Naive thymus-derived CD4-positive, alpha-beta T cell (primary cell): ENCODE measurements at regions not wholly inside any gene's neighbourhood (a gene's known extent, or its start where the extent isn't known, plus 50 kb on each side); places are given as distances from the start of the nearest gene placed in this dataset.

Experiments
- ATAC-seq: fragments of 150-1000 bp; cut with Tn5 transposase; 2 replicates; pipeline ENCODE4 v1.10.0; 2021; ENCODE audit warnings: mild to moderate bottlenecking, moderate library complexity
- CTCF ChIA-PET: fragments of 350-600 bp; sonication (Branson Sonifier 250); formaldehyde crosslinking; loops from one replicate; lab custom pipeline; 2021; ENCODE audit warnings: antibody characterized with exemption; lab: Charles Lee
- POLR2A ChIA-PET: fragments of 350-600 bp; sonication (Branson Sonifier 250); formaldehyde crosslinking; loops from one replicate; lab custom pipeline; 2021; ENCODE audit warnings: antibody characterized with exemption, inconsistent platforms; lab: Charles Lee
- DNase-seq, 9 donors: peaks; one replicate each; pipeline versions ENCODE4 v3.0.0 to v3.0.0-alpha.2; 2020 to 2022; ENCODE audit warnings: mixed read lengths in 1 of 9
- H3K27ac ChIP-seq: one replicate; pipeline ENCODE4 v1.7.0; 2013; ENCODE audit warnings: mild to moderate bottlenecking, low read depth, low read length, moderate library complexity
- H3K27me3 ChIP-seq, 2 donors: one replicate each; pipeline ENCODE4 v1.7.0; 2013; ENCODE audit warnings: low read length in 2 of 2, mild to moderate bottlenecking in 2 of 2, moderate library complexity in 2 of 2; ENCODE audit not compliant: control insufficient read depth in 2 of 2, insufficient read depth in 2 of 2
- H3K36me3 ChIP-seq, 3 experiments: 1 replicate in 2 of 3; 2 replicates in 1 of 3; pipeline ENCODE4 v1.7.0; 2013; ENCODE audit warnings: low read length in 3 of 3, mild to moderate bottlenecking in 3 of 3, moderate library complexity in 1 of 3; ENCODE audit not compliant: insufficient read depth in 3 of 3, control insufficient read depth in 2 of 3
- H3K4me1 ChIP-seq, 2 donors: one replicate each; pipeline ENCODE4 v1.7.0; 2013; ENCODE audit warnings: low read length in 2 of 2, mild to moderate bottlenecking in 2 of 2, moderate library complexity in 1 of 2; ENCODE audit not compliant: control insufficient read depth in 2 of 2, insufficient read depth in 2 of 2
- H3K4me3 ChIP-seq: 2 replicates; pipeline ENCODE4 v1.7.0; 2013; ENCODE audit warnings: mild to moderate bottlenecking, low read length
- H3K9me3 ChIP-seq, 3 experiments: 1 replicate in 2 of 3; 2 replicates in 1 of 3; pipeline ENCODE4 v1.7.0; 2013; ENCODE audit warnings: low read length in 3 of 3; ENCODE audit not compliant: control insufficient read depth in 2 of 3
- H3K27ac Mint-ChIP-seq, 9 donors: one replicate each; pipeline ENCODE4 v1.8.0; 2020 to 2022; ENCODE audit warnings: mixed read lengths in 9 of 9, mild to moderate bottlenecking in 8 of 9, moderate library complexity in 5 of 9, inconsistent platforms in 2 of 9
- H3K27me3 Mint-ChIP-seq, 5 donors: one replicate each; pipeline ENCODE4 v1.8.0; 2021 to 2022; ENCODE audit warnings: mixed read lengths in 5 of 5, mild to moderate bottlenecking in 1 of 5
- H3K36me3 Mint-ChIP-seq, 5 donors: one replicate each; pipeline ENCODE4 v1.8.0; 2020 to 2022; ENCODE audit warnings: mixed read lengths in 5 of 5, mild to moderate bottlenecking in 3 of 5, inconsistent platforms in 1 of 5
- H3K4me1 Mint-ChIP-seq, 7 donors: one replicate each; pipeline ENCODE4 v1.8.0; 2020 to 2022; ENCODE audit warnings: mixed read lengths in 7 of 7, mild to moderate bottlenecking in 3 of 7, inconsistent platforms in 1 of 7
- H3K4me3 Mint-ChIP-seq, 10 donors: one replicate each; pipeline ENCODE4 v1.8.0; 2020 to 2022; ENCODE audit warnings: mild to moderate bottlenecking in 10 of 10, mixed read lengths in 10 of 10, moderate library complexity in 6 of 10, inconsistent platforms in 2 of 10
- H3K9me3 Mint-ChIP-seq, 11 donors: one replicate each; pipeline ENCODE4 v1.8.0; 2020 to 2022; ENCODE audit warnings: mixed read lengths in 11 of 11, mild to moderate bottlenecking in 4 of 11, inconsistent platforms in 1 of 11, moderate library complexity in 1 of 11
- intact Hi-C, 2 donors: fragments of 100-400 bp; cut with micrococcal nuclease; formaldehyde crosslinking; loops; one replicate each; pipeline ENCODE4 v1.15.1; 2023

DNA sequence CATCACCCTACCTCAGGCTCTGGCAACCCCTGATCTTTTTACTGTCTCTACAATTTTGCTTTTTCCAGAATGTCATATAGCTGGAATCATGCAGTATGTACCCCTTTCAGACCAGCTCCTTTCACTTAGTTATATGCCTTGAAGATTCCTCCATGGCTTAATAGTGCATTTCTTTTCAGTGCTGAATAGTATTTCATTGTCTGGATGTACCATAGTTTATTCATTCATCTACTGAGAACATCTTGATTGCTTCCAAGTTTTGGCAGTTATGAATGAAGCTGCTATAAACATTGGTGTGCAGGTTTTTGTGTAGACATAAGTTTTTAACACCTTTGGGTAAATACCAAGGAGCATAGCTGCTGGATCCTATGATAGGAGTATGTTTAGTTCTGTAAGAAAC, 50.8 kb upstream of the ANP32A start:
- CTCF ChIA-PET, result interaction anchor here (0.6 to 1.9 kb wide), 2 partner anchors 41 to 312 kb away, joined by 3 to 4 read pairs; no protein-coding TSS in a partner anchor

DNA sequence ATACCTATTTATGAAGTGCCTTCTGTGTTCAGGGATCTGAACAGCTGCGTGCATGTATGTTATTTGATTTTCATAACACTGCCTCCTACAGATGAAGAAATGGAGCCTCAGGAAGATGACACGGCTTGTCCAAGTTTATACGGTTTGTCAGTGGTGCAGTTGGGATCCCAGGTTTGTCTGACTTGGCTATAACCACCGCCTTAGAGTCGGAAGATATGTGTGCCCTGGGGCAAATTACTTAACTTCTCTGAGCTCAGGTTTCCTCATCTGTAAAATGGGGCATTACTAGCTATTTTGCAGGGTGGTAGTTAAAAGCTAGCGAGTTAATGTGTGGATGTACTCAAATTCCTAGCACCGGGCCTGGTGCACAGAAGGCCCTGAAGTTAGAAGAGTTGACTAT, 54.1 kb upstream of the ANP32A start:
- POLR2A ChIA-PET, result interaction anchor here (1.3 to 1.4 kb wide), 2 partner anchors 58 to 90 kb away, joined by 5 read pairs; no protein-coding TSS in a partner anchor
- no peaks in the 10 kb centered on the region for H3K9me3 Mint-ChIP-seq
- H3K4me3 ChIP-seq, result no peak overlapping the region
- H3K27me3 ChIP-seq, result no peaks in the 10 kb centered on the region
- peak overlapping the region in 1 of 10 donors; percentile 70 for H3K4me3 Mint-ChIP-seq
- no peak overlapping the region for H3K27ac ChIP-seq
- H3K36me3 Mint-ChIP-seq, result no peaks in the 10 kb centered on the region
- peaks cover 10 to 57% (median 22%) of the 10 kb centered on the region in 5 donors for H3K27me3 Mint-ChIP-seq
- H3K36me3 ChIP-seq, result no peaks in the 10 kb centered on the region
- H3K27ac Mint-ChIP-seq, result no peak overlapping the region
- no peaks in the 10 kb centered on the region for H3K9me3 ChIP-seq
- intact Hi-C loops, result loop anchor here (1.0 to 5.0 kb wide), 7 partner anchors 52 to 324 kb away; partner anchors contain the start of gene ANP32A (in 1 of the 2)
- DNase-seq, result no peak
- CTCF ChIA-PET, result interaction anchor here (0.7 to 3.5 kb wide), 17 partner anchors 19 to 325 kb away, joined by 3 to 51 read pairs (median 6); no protein-coding TSS in a partner anchor
- peaks cover 0 to 7% (median 0%) of the 10 kb centered on the region in 7 donors for H3K4me1 Mint-ChIP-seq
- ATAC-seq, result no peak
- peaks cover 0 to 4% of the 10 kb centered on the region in 2 donors for H3K4me1 ChIP-seq

More for the DNA sequence above, 50.8 kb upstream of the ANP32A start:
- intact Hi-C loops, result no loop called here
- Histone ChIP-seq H3K4me1 (peaks cover 0 to 4% of the 10 kb centered on the region in 2 donors), H3K27me3 (no peaks in the 10 kb centered on the region), H3K36me3 (no peaks in the 10 kb centered on the region), H3K9me3 (no peaks in the 10 kb centered on the region), H3K27ac (no peak overlapping the region), H3K4me3 (no peak overlapping the region)
- Mint-ChIP-seq H3K27ac (no peak overlapping the region), H3K27me3 (peaks cover 10 to 45% (median 19%) of the 10 kb centered on the region in 5 donors), H3K4me1 (peaks cover 0 to 7% (median 0%) of the 10 kb centered on the region in 7 donors), H3K36me3 (no peaks in the 10 kb centered on the region), H3K4me3 (no peak overlapping the region), H3K9me3 (no peaks in the 10 kb centered on the region)
- DNase-seq, result no peak
- POLR2A ChIA-PET, result no interaction called here
- ATAC-seq, result no peak

DNA sequence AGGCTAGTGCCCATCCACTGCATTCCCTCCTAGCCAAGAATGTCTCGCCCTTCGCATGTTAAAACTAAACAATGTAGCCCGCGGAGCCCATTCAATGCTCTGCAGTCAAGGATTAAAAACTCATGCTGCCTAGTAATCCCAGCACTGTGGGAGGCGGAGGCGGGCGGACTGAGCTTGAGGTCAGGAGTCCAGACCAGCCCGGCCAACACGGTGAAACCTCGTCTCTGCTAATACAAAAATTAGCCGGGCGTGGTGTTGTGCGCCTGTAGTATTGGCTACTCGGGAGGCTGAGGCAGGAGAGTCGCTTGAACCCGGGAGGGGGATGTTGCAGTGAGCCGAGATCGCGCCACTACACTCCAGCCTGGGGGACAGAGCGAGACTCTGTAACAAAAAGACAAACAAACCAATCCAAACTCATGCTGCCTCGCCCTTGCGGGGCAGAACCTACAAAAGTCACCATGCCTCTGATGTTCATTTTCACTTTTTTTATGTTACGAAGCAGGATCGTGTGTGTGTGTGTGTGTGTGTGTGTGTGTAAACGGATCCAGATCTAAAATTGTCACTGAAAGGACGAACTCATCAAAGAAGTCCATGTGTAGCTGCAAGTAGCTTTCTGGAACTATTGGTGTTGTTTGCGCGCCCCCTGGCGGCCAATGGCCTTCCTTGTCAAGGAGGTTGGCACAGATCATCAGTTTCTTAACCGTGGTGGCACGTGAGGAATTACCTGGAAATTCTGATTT, 54.8 kb upstream of the SPESP1 start:
- DNase-seq, result peak; percentile 81 to 92 (median 87)
- Mint-ChIP-seq H3K27me3 (peaks cover 5 to 53% (median 22%) of the 10 kb centered on the region in 5 donors), H3K4me1 (peaks cover 0 to 7% (median 0%) of the 10 kb centered on the region in 7 donors), H3K27ac (no peak overlapping the region), H3K9me3 (no peaks in the 10 kb centered on the region), H3K36me3 (no peaks in the 10 kb centered on the region), H3K4me3 (peak overlapping the region; percentile 2 to 72 (median 58))
- ATAC-seq, result peak; percentile 83
- POLR2A ChIA-PET, result interaction anchor here (0.6 to 1.4 kb wide), 4 partner anchors 55 to 96 kb away, joined by 3 to 5 read pairs (median 4); partner anchors contain the start of gene ANP32A
- H3K27ac ChIP-seq, result no peak overlapping the region
- H3K27me3 ChIP-seq, result no peaks in the 10 kb centered on the region
- intact Hi-C loops, result loop anchor here (1.0 to 5.0 kb wide), 8 partner anchors 53 to 622 kb away; partner anchors contain the start of gene ANP32A (in 1 of the 2)
- CTCF ChIA-PET, result interaction anchor here (0.7 to 3.5 kb wide), 26 partner anchors 8 to 325 kb away, joined by 3 to 51 read pairs (median 4); no protein-coding TSS in a partner anchor
- H3K36me3 ChIP-seq, result no peaks in the 10 kb centered on the region
- peaks cover 0 to 4% of the 10 kb centered on the region in 2 donors for H3K4me1 ChIP-seq
- H3K4me3 ChIP-seq, result no peak overlapping the region
- no peaks in the 10 kb centered on the region for H3K9me3 ChIP-seq

GRCh38 chr15:68877626-68878025, 52.7 kb upstream of the SPESP1 start:
- no peak overlapping the region for H3K27ac Mint-ChIP-seq
- Histone ChIP-seq H3K27ac (no peak overlapping the region), H3K36me3 (no peaks in the 10 kb centered on the region), H3K27me3 (no peaks in the 10 kb centered on the region), H3K9me3 (no peaks in the 10 kb centered on the region), H3K4me1 (peaks cover 0 to 4% of the 10 kb centered on the region in 2 donors), H3K4me3 (no peak overlapping the region)
- ATAC-seq, result no peak
- DNase-seq, result no peak
- ChIA-PET POLR2A (no interaction called here), CTCF (interaction anchor here (1.3 to 3.5 kb wide), 2 partner anchors 12 to 146 kb away, joined by 3 to 11 read pairs; no protein-coding TSS in a partner anchor)
- no peaks in the 10 kb centered on the region for H3K36me3 Mint-ChIP-seq
- H3K9me3 Mint-ChIP-seq, result no peaks in the 10 kb centered on the region
- H3K4me3 Mint-ChIP-seq, result no peak overlapping the region
- peaks cover 5 to 45% (median 14%) of the 10 kb centered on the region in 5 donors for H3K27me3 Mint-ChIP-seq
- intact Hi-C loops, result loop anchor here in 1 of 2 donors (5.0 kb wide), 1 partner anchor 55 kb away; the partner anchor contains the start of gene ANP32A
- H3K4me1 Mint-ChIP-seq, result peaks cover 0 to 7% (median 0%) of the 10 kb centered on the region in 7 donors

GRCh38 chr15:68880382-68880781, 49.9 kb upstream of the SPESP1 start:
- H3K27me3 Mint-ChIP-seq, result peaks cover 0 to 39% (median 6%) of the 10 kb centered on the region in 5 donors
- no peak for DNase-seq
- ChIA-PET CTCF (interaction anchor here (0.7 kb wide), 1 partner anchor 330 kb away, joined by 3 read pairs; no protein-coding TSS in a partner anchor), POLR2A (no interaction called here)
- no peak overlapping the region for H3K4me3 Mint-ChIP-seq
- H3K9me3 Mint-ChIP-seq, result no peaks in the 10 kb centered on the region
- intact Hi-C loops, result no loop called here
- Histone ChIP-seq H3K27me3 (no peaks in the 10 kb centered on the region), H3K36me3 (no peaks in the 10 kb centered on the region), H3K4me3 (no peak overlapping the region), H3K9me3 (no peaks in the 10 kb centered on the region), H3K4me1 (peaks cover 0 to 4% of the 10 kb centered on the region in 2 donors), H3K27ac (no peak overlapping the region)
- no peaks in the 10 kb centered on the region for H3K36me3 Mint-ChIP-seq
- no peak overlapping the region for H3K27ac Mint-ChIP-seq
- no peak for ATAC-seq
- peaks cover 0 to 7% (median 0%) of the 10 kb centered on the region in 7 donors for H3K4me1 Mint-ChIP-seq
